ENCODE measurements at regions not wholly inside any gene's neighbourhood (a gene's known extent, or its start where the extent isn't known, plus 50 kb on each side); places are given as distances from the start of the nearest gene placed in this dataset.

- TF ChIP-seq, protein P1, sequence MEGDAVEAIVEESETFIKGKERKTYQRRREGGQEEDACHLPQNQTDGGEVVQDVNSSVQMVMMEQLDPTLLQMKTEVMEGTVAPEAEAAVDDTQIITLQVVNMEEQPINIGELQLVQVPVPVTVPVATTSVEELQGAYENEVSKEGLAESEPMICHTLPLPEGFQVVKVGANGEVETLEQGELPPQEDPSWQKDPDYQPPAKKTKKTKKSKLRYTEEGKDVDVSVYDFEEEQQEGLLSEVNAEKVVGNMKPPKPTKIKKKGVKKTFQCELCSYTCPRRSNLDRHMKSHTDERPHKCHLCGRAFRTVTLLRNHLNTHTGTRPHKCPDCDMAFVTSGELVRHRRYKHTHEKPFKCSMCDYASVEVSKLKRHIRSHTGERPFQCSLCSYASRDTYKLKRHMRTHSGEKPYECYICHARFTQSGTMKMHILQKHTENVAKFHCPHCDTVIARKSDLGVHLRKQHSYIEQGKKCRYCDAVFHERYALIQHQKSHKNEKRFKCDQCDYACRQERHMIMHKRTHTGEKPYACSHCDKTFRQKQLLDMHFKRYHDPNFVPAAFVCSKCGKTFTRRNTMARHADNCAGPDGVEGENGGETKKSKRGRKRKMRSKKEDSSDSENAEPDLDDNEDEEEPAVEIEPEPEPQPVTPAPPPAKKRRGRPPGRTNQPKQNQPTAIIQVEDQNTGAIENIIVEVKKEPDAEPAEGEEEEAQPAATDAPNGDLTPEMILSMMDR (IDR thresholded peaks at IDR 0.05): no peak
- TF ChIP-seq POLR2AphosphoS5 (IDR thresholded peaks at IDR 0.05) (no peak), POLR2A (IDR thresholded peaks at IDR 0.05) (no peak)
These were observed 91.3 kb upstream of the SLC4A7 start for GRCh38 chr3:27575499-27575898.
